ENCODE measurements at regions not wholly inside any gene's neighbourhood (a gene's known extent, or its start where the extent isn't known, plus 50 kb on each side); places are given as distances from the start of the nearest gene placed in this dataset.

- no peak overlapping the region for H3K4me3 ChIP-seq (ENCODE audit: low read length)
- DNase-seq (ENCODE audit: low read depth, low spot score): no peak
These were observed 1363.4 kb upstream of the CELF2 start for GRCh38 chr10:9654261-9654660.

GRCh38 chr10:9656386-9656785 is 1361.3 kb upstream of the CELF2 start:
- no peak for DNase-seq (ENCODE audit: low read depth, low spot score)
- no peak overlapping the region for H3K4me3 ChIP-seq (ENCODE audit: low read length)

- no peak overlapping the region for H3K4me3 ChIP-seq (ENCODE audit: low read length)
- no peak for DNase-seq (ENCODE audit: low read depth, low spot score)
These were observed 1360.7 kb upstream of the CELF2 start for GRCh38 chr10:9656996-9657395.

- H3K4me3 ChIP-seq (ENCODE audit: low read length): no peak overlapping the region
These were observed 1360.1 kb upstream of the CELF2 start for GRCh38 chr10:9657530-9657929.

GRCh38 chr10:9668411-9668810 is 1349.3 kb upstream of the CELF2 start:
- H3K4me3 ChIP-seq (ENCODE audit: low read length): no peak overlapping the region
- no peak for DNase-seq (ENCODE audit: low read depth, low spot score)

More at GRCh38 chr10:9657530-9657929, 1360.1 kb upstream of the CELF2 start:
- no peak for DNase-seq (ENCODE audit: low read depth, low spot score)

- no peak for DNase-seq (ENCODE audit: low read depth, low spot score)
These were observed 1346.8 kb upstream of the CELF2 start for GRCh38 chr10:9670911-9671310.

GRCh38 chr10:9681655-9682054 is 1336.0 kb upstream of the CELF2 start:
- H3K4me3 ChIP-seq (ENCODE audit: low read length): no peak overlapping the region
- DNase-seq (ENCODE audit: low read depth, low spot score): peak; percentile 9

More at GRCh38 chr10:9670911-9671310, 1346.8 kb upstream of the CELF2 start:
- H3K4me3 ChIP-seq (ENCODE audit: low read length): no peak overlapping the region

GRCh38 chr10:9682802-9683201 is 1334.9 kb upstream of the CELF2 start:
- no peak for DNase-seq (ENCODE audit: low read depth, low spot score)
- no peak overlapping the region for H3K4me3 ChIP-seq (ENCODE audit: low read length)

- no peak overlapping the region for H3K4me3 ChIP-seq (ENCODE audit: low read length)
- no peak for DNase-seq (ENCODE audit: low read depth, low spot score)
These were observed 1333.5 kb upstream of the CELF2 start for GRCh38 chr10:9684186-9684585.

- DNase-seq (ENCODE audit: low read depth, low spot score): no peak
- no peak overlapping the region for H3K4me3 ChIP-seq (ENCODE audit: low read length)
These were observed 1332.1 kb upstream of the CELF2 start for GRCh38 chr10:9685596-9685995.

- no peak for DNase-seq (ENCODE audit: low read depth, low spot score)
- no peak overlapping the region for H3K4me3 ChIP-seq (ENCODE audit: low read length)
These were observed 1329.0 kb upstream of the CELF2 start for GRCh38 chr10:9688711-9689110.

- H3K4me3 ChIP-seq (ENCODE audit: low read length): no peak overlapping the region
- no peak for DNase-seq (ENCODE audit: low read depth, low spot score)
These were observed 1310.5 kb upstream of the CELF2 start for GRCh38 chr10:9707216-9707615.

- no peak overlapping the region for H3K4me3 ChIP-seq (ENCODE audit: low read length)
- DNase-seq (ENCODE audit: low read depth, low spot score): no peak
These were observed 1307.8 kb upstream of the CELF2 start for GRCh38 chr10:9709849-9710248.

GRCh38 chr10:9712393-9712792 is 1305.3 kb upstream of the CELF2 start:
- H3K4me3 ChIP-seq (ENCODE audit: low read length): no peak overlapping the region
- no peak for DNase-seq (ENCODE audit: low read depth, low spot score)

GRCh38 chr10:9719246-9719645 is 1298.4 kb upstream of the CELF2 start:
- no peak overlapping the region for H3K4me3 ChIP-seq (ENCODE audit: low read length)
- no peak for DNase-seq (ENCODE audit: low read depth, low spot score)

- DNase-seq (ENCODE audit: low read depth, low spot score): no peak
These were observed 1283.9 kb upstream of the CELF2 start for GRCh38 chr10:9733766-9734165.

GRCh38 chr10:9734218-9734617 is 1283.5 kb upstream of the CELF2 start:
- H3K4me3 ChIP-seq (ENCODE audit: low read length): no peak overlapping the region
- no peak for DNase-seq (ENCODE audit: low read depth, low spot score)

More at GRCh38 chr10:9733766-9734165, 1283.9 kb upstream of the CELF2 start:
- no peak overlapping the region for H3K4me3 ChIP-seq (ENCODE audit: low read length)

GRCh38 chr10:9735731-9736130 is 1281.9 kb upstream of the CELF2 start:
- no peak for DNase-seq (ENCODE audit: low read depth, low spot score)
- no peak overlapping the region for H3K4me3 ChIP-seq (ENCODE audit: low read length)

- no peak for DNase-seq (ENCODE audit: low read depth, low spot score)
- H3K4me3 ChIP-seq (ENCODE audit: low read length): no peak overlapping the region
These were observed 1274.0 kb upstream of the CELF2 start for GRCh38 chr10:9743639-9744038.

GRCh38 chr10:9745158-9745557 is 1272.5 kb upstream of the CELF2 start:
- no peak for DNase-seq (ENCODE audit: low read depth, low spot score)
- no peak overlapping the region for H3K4me3 ChIP-seq (ENCODE audit: low read length)

- DNase-seq (ENCODE audit: low read depth, low spot score): no peak
- no peak overlapping the region for H3K4me3 ChIP-seq (ENCODE audit: low read length)
These were observed 1260.5 kb upstream of the CELF2 start for GRCh38 chr10:9757176-9757575.

- no peak overlapping the region for H3K4me3 ChIP-seq (ENCODE audit: low read length)
- DNase-seq (ENCODE audit: low read depth, low spot score): no peak
These were observed 1258.1 kb upstream of the CELF2 start for GRCh38 chr10:9759596-9759995.
